BE2C (cell line): ENCODE measurements at regions not wholly inside any gene's neighbourhood (a gene's known extent, or its start where the extent isn't known, plus 50 kb on each side); places are given as distances from the start of the nearest gene placed in this dataset.

Source experiments
- DNase-seq: peaks from one replicate; pipeline ENCODE4 v3.0.0-alpha.2; 2020
- H3K27me3 ChIP-seq: fragments of 250-450 bp; sonication (Bioruptor Pico); 2 replicates; pipeline ENCODE4 v1.5.1; 2020; ENCODE audit warnings: mild to moderate bottlenecking
- H3K36me3 ChIP-seq: fragments of 250-450 bp; sonication (Bioruptor Pico); 2 replicates; pipeline ENCODE4 v1.5.1; 2020; ENCODE audit warnings: mild to moderate bottlenecking
- H3K4me1 ChIP-seq: fragments of 250-450 bp; sonication (Bioruptor Pico); 2 replicates; pipeline ENCODE4 v1.5.1; 2020
- H3K4me3 ChIP-seq: 2 replicates; pipeline ENCODE4 v1.5.1; 2011; ENCODE audit warnings: low read depth, low read length
- H3K9me3 ChIP-seq: fragments of 250-450 bp; sonication (Bioruptor Pico); 2 replicates; pipeline ENCODE4 v1.5.1; 2020
- CTCF ChIP-seq: IDR thresholded peaks from 2 replicates; pipeline ENCODE4 v1.5.1; 2012; ENCODE audit warnings: mild to moderate bottlenecking, low read depth, low read length

GRCh38 chr9:7909537-7909936 is 110.0 kb upstream of the DMAC1 start:
- TF ChIP-seq CTCF = no peak
- no peaks in the 10 kb centered on the region for H3K27me3 ChIP-seq

GRCh38 chr9:7907551-7908337 is 108.2 kb upstream of the DMAC1 start:
- Histone ChIP-seq H3K27me3 (no peaks in the 10 kb centered on the region), H3K4me1 (no peaks in the 10 kb centered on the region), H3K36me3 (no peaks in the 10 kb centered on the region), H3K4me3 (no peak overlapping the region), H3K9me3 (no peaks in the 10 kb centered on the region)
- DNase-seq = no peak
- no peak for TF ChIP-seq CTCF

More at GRCh38 chr9:7909537-7909936, 110.0 kb upstream of the DMAC1 start:
- no peaks in the 10 kb centered on the region for H3K36me3 ChIP-seq
- DNase-seq = no peak
- no peaks in the 10 kb centered on the region for H3K9me3 ChIP-seq
- H3K4me1 ChIP-seq = no peaks in the 10 kb centered on the region
- H3K4me3 ChIP-seq = no peak overlapping the region

GRCh38 chr9:7906783-7907550 is 107.4 kb upstream of the DMAC1 start:
- Histone ChIP-seq H3K9me3 (no peaks in the 10 kb centered on the region), H3K27me3 (no peaks in the 10 kb centered on the region), H3K4me3 (no peak overlapping the region), H3K4me1 (no peaks in the 10 kb centered on the region), H3K36me3 (no peaks in the 10 kb centered on the region)
- no peak for DNase-seq
- TF ChIP-seq CTCF = no peak

- no peak overlapping the region for H3K4me3 ChIP-seq
- no peaks in the 10 kb centered on the region for H3K27me3 ChIP-seq
- no peak for TF ChIP-seq CTCF
- no peaks in the 10 kb centered on the region for H3K4me1 ChIP-seq
- no peaks in the 10 kb centered on the region for H3K9me3 ChIP-seq
- DNase-seq = no peak
- H3K36me3 ChIP-seq = no peaks in the 10 kb centered on the region
Measured at GRCh38 chr9:7901621-7902020, 102.0 kb upstream of the DMAC1 start.

GRCh38 chr9:7900541-7900940 is 101.0 kb upstream of the DMAC1 start:
- no peak for TF ChIP-seq CTCF
- no peak overlapping the region for H3K4me3 ChIP-seq
- H3K36me3 ChIP-seq = no peaks in the 10 kb centered on the region
- H3K9me3 ChIP-seq = no peaks in the 10 kb centered on the region
- H3K27me3 ChIP-seq = no peaks in the 10 kb centered on the region
- no peaks in the 10 kb centered on the region for H3K4me1 ChIP-seq
- no peak for DNase-seq

- Histone ChIP-seq H3K9me3 (no peaks in the 10 kb centered on the region), H3K4me3 (no peak overlapping the region), H3K36me3 (no peaks in the 10 kb centered on the region), H3K27me3 (no peaks in the 10 kb centered on the region), H3K4me1 (no peaks in the 10 kb centered on the region)
- no peak for TF ChIP-seq CTCF
- DNase-seq = no peak
Measured at GRCh38 chr9:7899753-7900152, 100.2 kb upstream of the DMAC1 start.
